EL (cell line): ENCODE measurements at regions not wholly inside any gene's neighbourhood (a gene's known extent, or its start where the extent isn't known, plus 50 kb on each side); places are given as distances from the start of the nearest gene placed in this dataset.
"Not testable (repeated sequence)": the region's sequence is repeated elsewhere in the genome, so short reads cannot be mapped to it uniquely, and the experiment has no call there.

ENCODE experiments used
- DNase-seq: peaks from one replicate; pipeline ENCODE4 v3.0.0-alpha.2; 2016

DNA sequence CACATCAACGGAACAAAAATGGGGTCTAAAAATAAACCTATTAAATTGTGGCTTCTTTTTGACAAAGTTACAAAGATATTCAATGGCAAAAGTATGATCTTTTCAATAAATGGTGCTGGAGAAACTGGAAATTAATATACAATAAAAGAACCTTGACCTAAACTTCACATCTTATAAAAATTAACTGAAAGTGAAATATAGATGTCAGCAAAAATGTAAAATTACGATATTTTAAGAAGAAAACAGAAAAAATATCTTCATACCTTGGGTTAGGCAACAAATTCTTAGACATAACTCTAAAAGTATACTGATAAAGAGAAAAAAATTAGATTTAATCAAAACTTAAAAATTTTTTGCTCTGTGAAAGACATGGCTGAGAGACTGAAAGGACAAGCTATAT, 1909.5 kb upstream of the CDH9 start:
- no peak for DNase-seq

- DNase-seq, result no peak
Measured at GRCh38 chr5:28945859-28946258, 1907.5 kb upstream of the CDH9 start.

- not testable (repeated sequence) for DNase-seq
Measured at GRCh38 chr5:28929366-28929765, 1891.0 kb upstream of the CDH9 start.

DNA sequence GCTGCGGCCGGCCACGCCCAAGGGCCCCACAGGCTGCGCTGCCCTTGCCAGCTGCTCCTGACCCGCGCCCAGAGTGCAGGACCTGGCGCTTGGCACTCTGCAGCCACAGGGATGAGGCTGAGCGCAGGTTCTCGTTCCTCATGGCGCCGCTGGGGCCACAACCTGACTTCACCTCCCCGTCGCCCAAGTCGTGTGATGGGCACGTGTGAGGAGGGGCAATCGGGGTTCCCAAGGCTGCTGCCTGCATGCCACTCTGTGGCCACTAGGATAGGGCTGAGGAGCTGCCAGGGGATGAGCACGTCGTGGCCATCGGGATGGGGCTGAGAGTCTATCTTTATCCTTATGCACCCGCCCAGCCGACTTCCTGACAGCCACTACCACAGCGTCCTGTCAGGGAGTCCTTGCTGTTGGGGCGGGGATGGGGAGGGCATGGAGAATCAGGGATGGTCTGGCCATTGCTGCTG, 1890.0 kb upstream of the CDH9 start:
- DNase-seq, result not testable (repeated sequence)

GRCh38 chr5:28927559-28928326, 1889.4 kb upstream of the CDH9 start:
- DNase-seq, result no peak

- no peak for DNase-seq
Measured at GRCh38 chr5:28926422-28926821, 1888.0 kb upstream of the CDH9 start.

- DNase-seq, result no peak
Measured at GRCh38 chr5:28917631-28918030, 1879.2 kb upstream of the CDH9 start.

DNA sequence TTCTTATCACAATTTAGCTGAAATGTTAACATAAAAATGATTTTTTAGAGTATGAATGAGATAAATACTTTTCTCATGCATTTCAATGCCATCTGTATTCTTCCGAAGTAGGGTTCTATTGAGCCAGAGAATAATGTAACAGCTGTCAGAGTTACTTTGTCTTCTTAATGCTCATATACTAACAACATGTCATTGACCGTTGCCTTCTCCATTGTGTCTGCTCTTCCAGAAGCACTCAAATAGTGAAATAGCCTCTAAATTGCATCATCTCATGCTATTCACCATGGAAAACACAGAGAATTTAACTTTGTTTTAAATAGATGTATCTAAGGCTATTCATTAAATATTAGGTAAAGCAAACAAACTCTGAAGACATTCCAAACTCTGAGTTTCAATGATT, 1875.9 kb upstream of the CDH9 start:
- DNase-seq, result no peak

- no peak for DNase-seq
Measured at GRCh38 chr5:28903643-28904042, 1865.3 kb upstream of the CDH9 start.

DNA sequence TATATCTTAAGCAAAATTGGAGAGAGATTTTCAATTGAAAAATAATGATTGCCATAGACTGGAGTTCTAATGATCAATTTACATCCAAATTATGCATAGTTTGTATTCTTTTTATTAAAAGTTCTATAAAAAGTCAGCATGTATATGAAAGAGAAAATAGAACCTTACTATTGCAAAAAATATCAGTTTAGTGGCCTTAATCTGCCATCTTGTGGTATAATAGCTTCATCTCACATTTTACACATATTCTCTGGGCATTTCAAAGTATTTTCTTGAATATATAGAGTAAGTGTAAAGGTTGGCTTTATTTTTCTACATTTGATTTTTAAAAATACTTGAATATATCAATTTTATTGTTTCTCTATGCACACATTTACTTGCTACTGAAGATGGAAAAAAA, 1858.6 kb upstream of the CDH9 start:
- no peak for DNase-seq

DNA sequence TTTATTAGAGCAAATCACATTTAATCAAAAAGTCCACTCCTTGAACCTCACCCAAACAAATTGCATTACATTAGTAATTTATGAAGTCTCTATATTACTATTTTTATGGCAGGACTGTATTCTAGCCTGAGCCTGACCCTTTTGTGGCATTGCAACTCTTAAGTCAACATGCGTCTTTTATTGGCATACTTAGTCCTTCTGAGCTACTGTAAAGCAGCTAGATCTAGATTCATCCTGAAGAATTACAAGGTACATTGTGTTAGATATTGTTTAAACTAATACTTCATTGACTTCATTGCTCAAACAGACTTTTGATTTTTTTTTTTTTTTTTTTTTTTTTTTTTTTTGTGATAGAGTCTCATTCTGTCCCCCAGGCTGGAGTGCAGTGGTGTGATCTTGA, 1842.5 kb upstream of the CDH9 start:
- DNase-seq, result no peak

- no peak for DNase-seq
Measured at GRCh38 chr5:28877050-28877449, 1838.7 kb upstream of the CDH9 start.

DNA sequence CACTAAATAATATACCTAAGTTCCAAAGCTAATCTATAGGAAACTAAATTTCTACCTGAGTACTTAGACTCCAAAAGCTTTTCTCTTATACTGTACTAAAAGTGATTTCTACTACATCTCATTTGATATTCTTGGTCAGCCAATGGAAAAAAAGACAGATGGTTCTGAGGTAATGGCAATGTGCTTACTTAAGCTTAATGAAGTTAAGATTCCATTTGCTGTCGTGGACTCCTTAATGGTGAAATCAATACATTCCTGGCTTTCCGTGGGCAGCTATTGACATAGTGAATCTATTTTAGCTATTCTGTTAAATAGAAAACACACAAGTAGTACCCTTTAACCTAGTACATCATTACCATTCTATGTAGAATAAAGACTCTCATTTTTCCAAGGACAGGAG, 1825.6 kb upstream of the CDH9 start:
- DNase-seq, result no peak

GRCh38 chr5:28862860-28863196, 1824.4 kb upstream of the CDH9 start:
- DNase-seq, result no peak

DNA sequence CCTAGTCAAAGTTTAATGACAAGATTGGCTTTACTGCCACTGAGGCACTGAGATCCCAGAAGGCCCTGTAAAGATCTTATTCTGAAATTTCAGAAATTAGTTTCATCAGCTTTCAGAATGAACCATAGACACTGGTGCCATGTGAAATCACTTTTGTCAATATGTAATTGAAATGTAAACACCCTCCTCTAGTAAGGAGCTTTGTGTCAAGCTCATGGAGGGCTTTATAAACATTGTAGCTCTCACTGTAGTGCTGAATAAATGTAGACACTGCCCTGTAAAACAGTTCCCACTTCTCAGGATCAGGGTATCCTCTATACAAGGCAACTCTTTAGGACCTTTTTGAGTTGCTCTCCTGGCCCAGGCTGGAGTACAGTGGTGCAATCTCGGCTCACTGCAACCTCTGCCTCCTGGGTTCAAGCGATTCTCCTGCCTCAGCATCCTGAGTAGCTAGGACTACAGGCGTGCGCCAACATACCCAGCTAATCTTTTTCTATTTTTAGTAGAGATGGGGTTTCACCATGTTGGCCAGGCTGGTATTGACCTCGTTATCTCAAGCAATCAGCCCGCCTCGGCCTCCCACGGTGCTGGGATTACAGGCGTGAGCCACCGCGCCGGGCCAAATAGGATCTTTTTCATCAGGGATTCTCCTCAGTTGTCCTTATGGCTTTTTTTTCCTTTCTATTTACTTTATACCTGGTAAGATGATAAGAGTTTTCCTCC, 1823.9 kb upstream of the CDH9 start:
- no peak for DNase-seq

GRCh38 chr5:28855626-28856025, 1817.2 kb upstream of the CDH9 start:
- DNase-seq, result no peak

DNA sequence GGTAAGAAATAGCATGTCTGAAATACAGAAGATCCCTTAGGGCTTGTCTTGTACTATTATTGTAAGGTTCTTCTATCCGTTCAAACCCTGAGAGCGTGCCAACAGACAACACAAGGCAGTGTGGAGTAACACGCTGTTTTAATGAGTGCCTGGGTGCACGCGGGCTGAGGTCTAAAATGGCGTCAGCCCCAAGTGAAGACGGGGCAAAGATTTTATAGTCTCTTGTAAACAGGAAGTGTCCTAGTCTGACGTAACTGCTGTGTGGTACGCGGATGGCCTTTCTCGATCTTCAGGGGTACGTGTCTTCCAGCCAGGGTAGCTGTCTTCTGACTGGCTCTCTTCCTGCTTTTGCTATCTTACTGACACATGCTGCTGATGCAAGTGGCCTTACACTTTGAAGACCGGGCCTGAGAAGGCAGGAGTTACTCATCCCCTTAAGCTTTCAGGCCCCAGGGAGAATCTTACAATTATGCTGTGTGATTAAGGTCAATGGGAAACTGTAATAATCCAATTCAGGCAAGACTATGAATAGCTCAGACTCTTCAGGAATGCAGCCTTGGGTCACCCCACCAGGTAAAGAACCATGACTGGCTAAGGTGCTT, 1812.0 kb upstream of the CDH9 start:
- DNase-seq, result no peak

DNA sequence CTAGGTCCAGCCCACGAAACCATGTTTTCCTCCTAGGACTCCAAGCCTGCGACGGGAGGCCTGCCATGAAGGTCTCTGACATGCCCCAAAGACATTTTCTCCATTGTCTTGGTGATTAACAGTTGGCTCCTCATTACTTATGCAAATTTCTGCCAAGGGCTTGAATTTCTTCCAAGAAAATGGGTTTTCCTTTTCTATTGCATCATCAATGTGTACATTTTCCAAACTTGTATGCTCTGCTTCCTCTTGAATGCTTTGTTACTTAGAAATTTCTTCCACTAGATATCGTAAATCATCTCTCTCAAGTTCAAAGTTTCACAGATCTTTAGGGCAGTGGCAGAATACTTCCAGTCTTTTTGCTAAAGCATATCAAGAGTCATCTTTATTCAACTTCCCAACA, 1792.7 kb upstream of the CDH9 start:
- DNase-seq, result no peak

GRCh38 chr5:28823231-28823630, 1784.8 kb upstream of the CDH9 start:
- no peak for DNase-seq

- DNase-seq, result no peak
Measured at GRCh38 chr5:28822071-28822470, 1783.7 kb upstream of the CDH9 start.

DNA sequence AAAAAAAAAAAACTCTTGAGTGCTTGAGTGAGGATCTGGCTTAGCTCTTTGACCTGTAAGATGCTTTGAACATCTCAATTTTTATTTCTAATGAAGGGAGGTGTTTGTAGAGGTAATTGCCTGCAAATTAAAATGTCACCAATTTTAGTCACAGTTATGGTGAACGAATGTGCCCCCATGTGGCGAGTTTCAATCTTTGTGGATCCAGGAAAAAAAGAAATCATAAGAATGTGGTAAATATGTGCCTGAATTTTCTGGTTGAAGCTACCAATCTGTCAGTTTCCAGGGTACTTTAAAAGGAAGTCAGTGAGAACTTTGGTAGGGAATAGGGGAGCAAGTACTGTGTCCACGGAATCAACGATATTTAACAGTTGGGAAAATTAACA, 1772.4 kb upstream of the CDH9 start:
- DNase-seq, result no peak

DNA sequence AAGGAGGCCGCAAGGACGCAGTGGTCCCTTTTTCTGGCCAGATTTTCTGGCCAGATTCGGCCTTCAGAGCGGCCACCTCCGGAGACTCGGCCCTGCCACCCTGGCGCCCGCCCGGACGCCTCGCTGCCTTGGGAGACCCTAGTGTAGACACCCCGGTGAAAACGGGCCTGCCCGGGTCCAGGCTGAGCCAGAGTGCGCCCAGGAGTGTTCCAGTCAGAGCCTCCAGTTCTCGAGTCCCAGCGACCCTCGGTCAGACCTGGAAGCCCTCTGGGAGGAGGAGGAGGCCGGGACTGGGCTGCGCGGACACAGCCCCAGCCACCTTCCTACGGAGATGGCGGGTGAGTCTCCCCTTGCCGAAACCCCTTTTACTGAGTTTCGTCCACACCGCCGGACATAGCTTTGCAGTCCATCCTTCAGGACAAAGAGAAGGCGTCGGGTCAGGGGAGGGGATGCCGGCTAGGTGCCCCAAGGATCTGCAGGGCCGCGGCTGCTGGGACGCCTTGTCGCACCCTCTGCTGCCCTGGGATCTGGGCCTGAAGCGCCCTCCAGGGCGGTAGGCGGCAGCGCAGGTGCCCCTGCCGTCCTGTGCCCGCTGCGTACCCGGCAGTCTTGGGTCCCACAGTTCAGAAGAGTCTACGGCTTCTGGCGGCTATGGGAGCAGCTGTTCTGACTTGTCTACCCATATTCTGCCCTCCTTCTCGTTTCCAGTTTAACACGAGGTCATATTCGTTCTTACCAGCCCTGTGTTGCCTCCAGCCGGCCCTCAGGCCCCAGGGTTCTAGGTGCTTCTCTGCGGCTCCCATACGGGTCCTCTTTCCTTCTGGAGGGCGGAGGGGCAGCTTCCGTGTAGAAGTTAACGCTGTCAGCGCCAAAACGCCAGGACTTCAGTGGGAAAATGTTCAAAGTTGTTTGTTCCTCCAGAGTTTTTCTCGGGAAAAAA, 1771.7 kb upstream of the CDH9 start:
- no peak for DNase-seq
